ENCODE measurements at regions not wholly inside any gene's neighbourhood (a gene's known extent, or its start where the extent isn't known, plus 50 kb on each side); places are given as distances from the start of the nearest gene placed in this dataset.

GRCh38 chr6:169968541-169969270, 217.3 kb downstream of the ERMARD start:
- no peaks in the 10 kb centered on the region for H3K36me3 ChIP-seq (ENCODE audit: low read length)
- H3K27ac ChIP-seq (ENCODE audit: low read depth, low read length): no peak overlapping the region
- no peak overlapping the region for H3K9ac ChIP-seq (ENCODE audit: low read length)
- H3K79me2 ChIP-seq (ENCODE audit: insufficient read depth, low read length): no peaks in the 10 kb centered on the region
- no peaks in the 10 kb centered on the region for H3K27me3 ChIP-seq (ENCODE audit: low read length)
- H2AFZ ChIP-seq (ENCODE audit: low read depth, low read length, severe bottlenecking): no peak overlapping the region
- TF ChIP-seq EZH2phosphoT487 (conservative IDR thresholded peaks at IDR 0.05; ENCODE audit: low read length) (no peak), CTCF (IDR thresholded peaks at IDR 0.05; ENCODE audit: insufficient read depth, low read length, poor library complexity, severe bottlenecking) (no peak)
- H3K9me2 ChIP-seq (replicated peaks; ENCODE audit: insufficient read depth, low read length): no peaks in the 10 kb centered on the region
- H3F3A ChIP-seq (ENCODE audit: insufficient read depth): no peaks in the 10 kb centered on the region
- H4K20me1 ChIP-seq (ENCODE audit: low read depth, low read length): no peaks in the 10 kb centered on the region
- H3K9me3 ChIP-seq (ENCODE audit: insufficient read depth, low read length): no peaks in the 10 kb centered on the region
- H3K4me3 ChIP-seq (ENCODE audit: insufficient read depth, low read length, poor library complexity, severe bottlenecking): no peak overlapping the region
- H3K4me2 ChIP-seq (ENCODE audit: low read depth, low read length, poor library complexity, severe bottlenecking): no peak overlapping the region

- Histone ChIP-seq H3K9ac (ENCODE audit: low read length) (no peak overlapping the region), H3K27ac (ENCODE audit: low read depth, low read length) (no peak overlapping the region), H3K9me3 (ENCODE audit: insufficient read depth, low read length) (no peaks in the 10 kb centered on the region), H4K20me1 (ENCODE audit: low read depth, low read length) (no peaks in the 10 kb centered on the region), H3K27me3 (ENCODE audit: low read length) (no peaks in the 10 kb centered on the region), H3K4me2 (ENCODE audit: low read depth, low read length, poor library complexity, severe bottlenecking) (no peak overlapping the region), H3K79me2 (ENCODE audit: insufficient read depth, low read length) (no peaks in the 10 kb centered on the region), H3K4me3 (ENCODE audit: insufficient read depth, low read length, poor library complexity, severe bottlenecking) (no peak overlapping the region), H3F3A (ENCODE audit: insufficient read depth) (no peaks in the 10 kb centered on the region), H3K9me2 (replicated peaks; ENCODE audit: insufficient read depth, low read length) (no peaks in the 10 kb centered on the region), H3K36me3 (ENCODE audit: low read length) (no peaks in the 10 kb centered on the region), H2AFZ (ENCODE audit: low read depth, low read length, severe bottlenecking) (no peak overlapping the region)
- TF ChIP-seq CTCF (IDR thresholded peaks at IDR 0.05; ENCODE audit: insufficient read depth, low read length, poor library complexity, severe bottlenecking): no peak
- TF ChIP-seq EZH2phosphoT487 (conservative IDR thresholded peaks at IDR 0.05; ENCODE audit: low read length): no peak
These were observed 216.3 kb downstream of the ERMARD start for GRCh38 chr6:169967687-169968086.

GRCh38 chr6:169966312-169967181, 215.1 kb downstream of the ERMARD start:
- H4K20me1 ChIP-seq (ENCODE audit: low read depth, low read length): no peaks in the 10 kb centered on the region
- H3K4me3 ChIP-seq (ENCODE audit: insufficient read depth, low read length, poor library complexity, severe bottlenecking): no peak overlapping the region
- H2AFZ ChIP-seq (ENCODE audit: low read depth, low read length, severe bottlenecking): no peak overlapping the region
- no peaks in the 10 kb centered on the region for H3K27me3 ChIP-seq (ENCODE audit: low read length)
- no peak overlapping the region for H3K9ac ChIP-seq (ENCODE audit: low read length)
- no peak overlapping the region for H3K4me2 ChIP-seq (ENCODE audit: low read depth, low read length, poor library complexity, severe bottlenecking)
- no peaks in the 10 kb centered on the region for H3F3A ChIP-seq (ENCODE audit: insufficient read depth)
- H3K9me2 ChIP-seq (replicated peaks; ENCODE audit: insufficient read depth, low read length): no peaks in the 10 kb centered on the region
- H3K9me3 ChIP-seq (ENCODE audit: insufficient read depth, low read length): no peaks in the 10 kb centered on the region
- TF ChIP-seq EZH2phosphoT487 (conservative IDR thresholded peaks at IDR 0.05; ENCODE audit: low read length) (no peak), CTCF (IDR thresholded peaks at IDR 0.05; ENCODE audit: insufficient read depth, low read length, poor library complexity, severe bottlenecking) (no peak)
- no peak overlapping the region for H3K27ac ChIP-seq (ENCODE audit: low read depth, low read length)
- no peaks in the 10 kb centered on the region for H3K79me2 ChIP-seq (ENCODE audit: insufficient read depth, low read length)
- no peaks in the 10 kb centered on the region for H3K36me3 ChIP-seq (ENCODE audit: low read length)

Data from SU-DHL-6 (cell line).